K562 (cell line): ENCODE measurements at regions not wholly inside any gene's neighbourhood (a gene's known extent, or its start where the extent isn't known, plus 50 kb on each side); places are given as distances from the start of the nearest gene placed in this dataset.

Experiments used
- ATAC-seq: fragments of 200-7000 bp; cut with Tn5 transposase; 3 replicates; pipeline ENCODE4 v1.9.1; 2020; ENCODE audit warnings: moderate library complexity
- BruUV-seq: library from RNA; stranded (reverse); fragments of 400-500 nt; replicated peaks from 2 replicates; lab custom pipeline; 2021; lab: Mats Ljungman, UMichigan
- CTCF ChIA-PET: fragments of 300-600 bp; formaldehyde crosslinking; extraction: SDS; loops from one replicate; lab custom pipeline; 2021; ENCODE audit warnings: low intra/inter-chr PET ratio; lab: Yijun Ruan, JAX
- POLR2A ChIA-PET: fragments of 300-600, 350-650 bp; sonication (Branson Sonifier 250); formaldehyde crosslinking; extraction: SDS; loops from one replicate; lab custom pipeline; 2021; ENCODE audit warnings: antibody characterized with exemption, inconsistent platforms; lab: Yijun Ruan, JAX
- DNase-seq, 4 experiments: peaks; one replicate each; pipeline versions ENCODE4 v3.0.0 to v3.0.0-alpha.2; 2011 to 2018; ENCODE audit warnings: low spot score in 3 of 4, mixed read lengths in 3 of 4; ENCODE audit errors: extremely low read depth in 1 of 4
- FAIRE-seq: peaks from 2 replicates; lab custom pipeline; 2011; peaks lifted over from hg19 to GRCh38; lab: Jason Lieb, UNC
- H2AFZ ChIP-seq: 2 replicates; pipeline ENCODE4 v1.6.0; 2011; ENCODE audit warnings: low read depth, low read length, control low read depth, inconsistent platforms
- H3K27ac ChIP-seq: fragments of 200-600 bp; 3 replicates; pipeline ENCODE4 v1.8.0; 2011; ENCODE audit warnings: low read depth, mild to moderate bottlenecking, control low read depth, inconsistent platforms, low read length, moderate library complexity, mixed read lengths; ENCODE audit errors: extremely low read depth
- H3K27me3 ChIP-seq, 2 experiments: fragments of 300-600 bp in 1 of 2; 2 replicates in 1 of 2; 3 replicates in 1 of 2; pipeline versions ENCODE4 v1.6.0 to v1.8.0; 2011; ENCODE audit warnings: inconsistent platforms in 2 of 2, low read length in 2 of 2, mild to moderate bottlenecking in 1 of 2, mixed read lengths in 1 of 2, moderate library complexity in 1 of 2; ENCODE audit not compliant: control insufficient read depth in 2 of 2, insufficient read depth in 2 of 2
- H3K36me3 ChIP-seq: fragments of 300-600 bp; 3 replicates; pipeline ENCODE4 v1.8.0; 2011; ENCODE audit warnings: mild to moderate bottlenecking, low read length, inconsistent platforms; ENCODE audit not compliant: control insufficient read depth, insufficient read depth
- H3K4me1 ChIP-seq, 2 experiments: fragments of 200-600 bp in 1 of 2; replicated peaks in 1 of 2; 2 replicates in 1 of 2; 3 replicates in 1 of 2; pipeline versions ENCODE4 v1.5.1 to v1.8.0; 2011; ENCODE audit warnings: inconsistent platforms in 2 of 2, low read length in 2 of 2, mild to moderate bottlenecking in 1 of 2, mixed read lengths in 1 of 2, moderate library complexity in 1 of 2; ENCODE audit not compliant: control insufficient read depth in 2 of 2, insufficient read depth in 2 of 2
- H3K4me2 ChIP-seq: 2 replicates; pipeline ENCODE4 v1.6.1; 2011; ENCODE audit warnings: low read length, control low read depth, inconsistent platforms, mixed read lengths; ENCODE audit not compliant: insufficient read depth
- H3K4me3 ChIP-seq: fragments of 200-600 bp; sonication (generic), shearing (Covaris generic); 2 replicates; pipeline ENCODE4 v1.5.1; 2016; ENCODE audit warnings: control low read depth, inconsistent platforms
- H3K79me2 ChIP-seq: fragments of 200-600 bp; 3 replicates; pipeline ENCODE4 v1.8.0; 2011; ENCODE audit warnings: low read length, inconsistent platforms; ENCODE audit not compliant: control insufficient read depth, insufficient read depth
- H3K9ac ChIP-seq, 2 experiments: 2 replicates each; pipeline versions ENCODE4 v1.6.0 to v1.6.1; 2011; ENCODE audit warnings: low read depth in 2 of 2, low read length in 2 of 2, control low read depth in 1 of 2, inconsistent platforms in 1 of 2, mild to moderate bottlenecking in 1 of 2, mixed read lengths in 1 of 2; ENCODE audit not compliant: insufficient read depth in 1 of 2
- H3K9me1 ChIP-seq: one replicate; pipeline ENCODE4 v1.6.0; 2011; ENCODE audit warnings: inconsistent platforms, mild to moderate bottlenecking, low read length, moderate library complexity; ENCODE audit not compliant: control insufficient read depth, insufficient read depth
- H3K9me3 ChIP-seq: replicated peaks from 2 replicates; pipeline ENCODE4 v1.5.1; 2011; ENCODE audit warnings: low read depth, low read length, inconsistent platforms; ENCODE audit not compliant: control insufficient read depth, insufficient read depth
- H4K20me1 ChIP-seq: replicated peaks from 2 replicates; pipeline ENCODE4 v1.6.1; 2011; ENCODE audit warnings: low read length, inconsistent platforms, mixed read lengths; ENCODE audit not compliant: control insufficient read depth, insufficient read depth
- BCL6 ChIP-seq: fragments of 250-450 bp; sonication (Bioruptor Pico); IDR thresholded peaks from 2 replicates; pipeline ENCODE4 v1.4.0; 2020
- ELF1 ChIP-seq: fragments of 200-800 bp; sonication (Bioruptor generic); IDR thresholded peaks from 2 replicates; pipeline ENCODE4 v1.6.1; 2016; ENCODE audit warnings: missing genetic modification characterization, missing compliant biosample characterization
- MEF2A ChIP-seq: IDR thresholded peaks from 2 replicates; pipeline ENCODE4 v1.6.1; 2011; ENCODE audit warnings: low read depth, mild to moderate bottlenecking, low read length, moderate library complexity; ENCODE audit not compliant: control insufficient read depth
- NCOR1 ChIP-seq: fragments of 450-650 bp; IDR thresholded peaks from 2 replicates; pipeline ENCODE4 v1.6.1; 2016; ENCODE audit warnings: mild to moderate bottlenecking, moderate library complexity
- PURB ChIP-seq: sonication (generic); formaldehyde crosslinking; IDR thresholded peaks from 2 replicates; pipeline ENCODE4 v1.9.0; 2021; ENCODE audit warnings: low read depth, mild to moderate bottlenecking, missing genetic modification reagents
- PYGO2 ChIP-seq: fragments of 450-650 bp; IDR thresholded peaks from 2 replicates; pipeline ENCODE4 v1.6.1; 2016; ENCODE audit warnings: mild to moderate bottlenecking, missing genetic modification characterization, moderate library complexity, missing compliant biosample characterization
- RHOXF2B ChIP-seq: fragments of 250-450 bp; sonication (Bioruptor Pico); conservative IDR thresholded peaks from 2 replicates; pipeline ENCODE4 v1.5.1; 2021
- RNF2 ChIP-seq: sonication (generic); IDR thresholded peaks from 2 replicates; pipeline ENCODE4 v1.6.1; 2016
- ZNF23 ChIP-seq: fragments of 250-450 bp; sonication (Bioruptor Pico); IDR thresholded peaks from 2 replicates; pipeline ENCODE4 v1.4.0; 2020; ENCODE audit warnings: mild to moderate bottlenecking
- ZNF232 ChIP-seq: sonication (generic); formaldehyde crosslinking; IDR thresholded peaks from 2 replicates; pipeline ENCODE4 v1.8.0; 2022; ENCODE audit warnings: mild to moderate bottlenecking, missing genetic modification reagents
- ZNF561 ChIP-seq: fragments of 450-650 bp; formaldehyde crosslinking; conservative IDR thresholded peaks from 2 replicates; pipeline ENCODE4 v1.4.0; 2020; ENCODE audit warnings: mild to moderate bottlenecking, moderate library complexity
- ZNF583 ChIP-seq: fragments of 250-450 bp; sonication (Bioruptor Pico); IDR thresholded peaks from 2 replicates; pipeline ENCODE4 v1.4.0; 2020
- ZNF764 ChIP-seq: fragments of 250-450 bp; sonication (Bioruptor Pico); IDR thresholded peaks from 2 replicates; pipeline ENCODE4 v1.4.0; 2020; ENCODE audit warnings: low read depth, mild to moderate bottlenecking, moderate library complexity
- WGBS: fragments of 100-300 bp; shearing (Covaris generic); methylation state at CpG from one replicate; pipeline ENCODE4 v1.1.6; 2016; ENCODE audit warnings: low coverage, mixed read lengths; ENCODE audit not compliant: insufficient coverage; ENCODE audit errors: missing lambda C conversion rate; 5-methylcytosine and 5-hydroxymethylcytosine counted together
- in situ Hi-C: fragments of 300-500 bp; cut with MboI; formaldehyde crosslinking; loops from 4 replicates; pipeline ENCODE4 v1.15.0; 2018; ENCODE audit warnings: inconsistent platforms, mixed read lengths
- intact Hi-C: fragments of 100-400 bp; cut with micrococcal nuclease; formaldehyde crosslinking; loops from 2 replicates; pipeline ENCODE4 v1.14.2; 2022
- TF ChIP-seq, protein P1 (sequence below), 2 experiments: fragments of 450-650 bp; formaldehyde crosslinking in 1 of 2; IDR thresholded peaks; 2 replicates each; pipeline versions ENCODE4 v1.4.0 to v1.6.1; 2014 to 2020; ENCODE audit warnings: mild to moderate bottlenecking in 2 of 2, borderline replicate concordance in 1 of 2, low read depth in 1 of 2
- TF ChIP-seq, protein P2 (sequence below): fragments of 450-650 bp; IDR thresholded peaks from 2 replicates; pipeline ENCODE4 v1.6.1; 2016; ENCODE audit warnings: antibody characterized with exemption

DNA sequence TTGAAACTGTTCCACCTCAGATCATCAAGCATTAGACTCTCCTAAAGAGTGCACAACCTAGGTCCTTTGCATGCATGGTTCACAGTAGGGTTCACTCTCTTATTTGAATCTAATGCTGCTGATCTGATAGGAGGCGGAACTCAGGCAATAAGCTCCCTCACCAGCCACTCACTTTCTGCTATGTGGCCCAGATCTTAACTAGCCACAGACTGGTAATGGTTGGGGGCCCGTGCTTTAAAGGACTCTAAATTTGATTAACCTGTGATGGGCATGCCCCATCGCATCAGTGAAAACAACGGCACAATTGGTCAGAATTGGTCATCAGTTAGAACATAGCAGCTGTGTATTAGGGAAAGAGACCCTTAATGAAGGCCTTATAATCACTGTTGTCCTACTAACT lies 753.7 kb upstream of the SORCS1 start (continued):
- TF ChIP-seq, protein P1, sequence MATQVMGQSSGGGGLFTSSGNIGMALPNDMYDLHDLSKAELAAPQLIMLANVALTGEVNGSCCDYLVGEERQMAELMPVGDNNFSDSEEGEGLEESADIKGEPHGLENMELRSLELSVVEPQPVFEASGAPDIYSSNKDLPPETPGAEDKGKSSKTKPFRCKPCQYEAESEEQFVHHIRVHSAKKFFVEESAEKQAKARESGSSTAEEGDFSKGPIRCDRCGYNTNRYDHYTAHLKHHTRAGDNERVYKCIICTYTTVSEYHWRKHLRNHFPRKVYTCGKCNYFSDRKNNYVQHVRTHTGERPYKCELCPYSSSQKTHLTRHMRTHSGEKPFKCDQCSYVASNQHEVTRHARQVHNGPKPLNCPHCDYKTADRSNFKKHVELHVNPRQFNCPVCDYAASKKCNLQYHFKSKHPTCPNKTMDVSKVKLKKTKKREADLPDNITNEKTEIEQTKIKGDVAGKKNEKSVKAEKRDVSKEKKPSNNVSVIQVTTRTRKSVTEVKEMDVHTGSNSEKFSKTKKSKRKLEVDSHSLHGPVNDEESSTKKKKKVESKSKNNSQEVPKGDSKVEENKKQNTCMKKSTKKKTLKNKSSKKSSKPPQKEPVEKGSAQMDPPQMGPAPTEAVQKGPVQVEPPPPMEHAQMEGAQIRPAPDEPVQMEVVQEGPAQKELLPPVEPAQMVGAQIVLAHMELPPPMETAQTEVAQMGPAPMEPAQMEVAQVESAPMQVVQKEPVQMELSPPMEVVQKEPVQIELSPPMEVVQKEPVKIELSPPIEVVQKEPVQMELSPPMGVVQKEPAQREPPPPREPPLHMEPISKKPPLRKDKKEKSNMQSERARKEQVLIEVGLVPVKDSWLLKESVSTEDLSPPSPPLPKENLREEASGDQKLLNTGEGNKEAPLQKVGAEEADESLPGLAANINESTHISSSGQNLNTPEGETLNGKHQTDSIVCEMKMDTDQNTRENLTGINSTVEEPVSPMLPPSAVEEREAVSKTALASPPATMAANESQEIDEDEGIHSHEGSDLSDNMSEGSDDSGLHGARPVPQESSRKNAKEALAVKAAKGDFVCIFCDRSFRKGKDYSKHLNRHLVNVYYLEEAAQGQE (IDR thresholded peaks at IDR 0.05; ENCODE audit: borderline replicate concordance), result no peak
- TF ChIP-seq, protein P1 (CRISPR knock-in tag; IDR thresholded peaks at IDR 0.05; ENCODE audit: low read depth), result no peak

DNA sequence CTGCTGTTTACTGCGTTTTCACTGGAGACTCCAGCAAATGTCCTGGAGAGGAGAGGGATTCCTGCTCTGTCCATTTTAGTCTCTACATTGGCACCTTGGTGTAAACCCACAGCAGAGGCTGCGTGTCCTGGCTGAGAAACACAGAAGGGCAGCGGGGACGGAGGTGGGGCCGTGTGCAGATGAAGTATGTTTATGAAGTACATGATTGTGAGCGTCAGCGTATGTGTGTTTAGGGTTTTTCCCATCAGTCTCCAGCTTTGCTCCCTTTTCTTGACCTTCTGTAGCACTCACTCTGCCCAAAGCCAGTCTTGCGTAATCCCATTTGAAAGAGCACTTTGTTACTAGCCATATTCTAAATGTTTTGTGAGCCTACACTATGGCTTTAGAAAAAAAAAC lies 750.7 kb upstream of the SORCS1 start:
- intact Hi-C loops, result no loop called here
- H3K27ac ChIP-seq, result no peak overlapping the region
- in situ Hi-C loops, result no loop called here
- ATAC-seq (no peak), DNase-seq (no peak), FAIRE-seq (no peak)
- no peak overlapping the region for H3K4me2 ChIP-seq
- H3K36me3 ChIP-seq, result no peaks in the 10 kb centered on the region
- no peaks in the 10 kb centered on the region for H3K9me3 ChIP-seq
- no peaks in the 10 kb centered on the region for H4K20me1 ChIP-seq
- H3K4me3 ChIP-seq, result no peak overlapping the region
- H3K9me1 ChIP-seq, result no peaks in the 10 kb centered on the region
- 2% methylated on average over 7 of the region's 8 CpGs for WGBS
- no peak overlapping the region for H3K9ac ChIP-seq
- POLR2A ChIA-PET, result interaction anchor here (0.8 kb wide), 1 partner anchor 8 kb away, joined by 3 read pairs; no protein-coding TSS in a partner anchor
- H3K79me2 ChIP-seq, result no peaks in the 10 kb centered on the region
- CTCF ChIA-PET, result no interaction called here
- no TSS peak for BruUV-seq
- H3K27me3 ChIP-seq, result no peaks in the 10 kb centered on the region
- no peaks in the 10 kb centered on the region for H3K4me1 ChIP-seq
- no peak overlapping the region for H2AFZ ChIP-seq
- no peak for TF ChIP-seq ZNF232 (CRISPR knock-in tag)
- TF ChIP-seq ZNF561 (CRISPR knock-in tag), result no peak
- TF ChIP-seq NCOR1, result no peak
- no peak for TF ChIP-seq RNF2
- TF ChIP-seq ZNF23 (CRISPR knock-in tag), result no peak
- no peak for TF ChIP-seq PURB (CRISPR knock-in tag)
- TF ChIP-seq RHOXF2B (CRISPR knock-in tag), result no peak
- TF ChIP-seq ZNF583 (CRISPR knock-in tag), result no peak
- no peak for TF ChIP-seq PYGO2 (tag)
- no peak for TF ChIP-seq BCL6 (CRISPR knock-in tag)
- TF ChIP-seq MEF2A, result no peak
- TF ChIP-seq, protein P2, sequence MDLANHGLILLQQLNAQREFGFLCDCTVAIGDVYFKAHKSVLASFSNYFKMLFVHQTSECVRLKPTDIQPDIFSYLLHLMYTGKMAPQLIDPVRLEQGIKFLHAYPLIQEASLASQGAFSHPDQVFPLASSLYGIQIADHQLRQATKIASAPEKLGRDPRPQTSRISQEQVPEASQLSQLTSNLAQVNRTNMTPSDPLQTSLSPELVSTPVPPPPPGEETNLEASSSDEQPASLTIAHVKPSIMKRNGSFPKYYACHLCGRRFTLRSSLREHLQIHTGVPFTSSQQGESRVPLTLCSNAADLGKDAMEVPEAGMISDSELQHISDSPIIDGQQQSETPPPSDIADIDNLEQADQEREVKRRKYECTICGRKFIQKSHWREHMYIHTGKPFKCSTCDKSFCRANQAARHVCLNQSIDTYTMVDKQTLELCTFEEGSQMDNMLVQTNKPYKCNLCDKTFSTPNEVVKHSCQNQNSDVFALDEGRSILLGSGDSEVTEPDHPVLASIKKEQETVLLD, result no peak
- no peak for TF ChIP-seq ZNF764
- TF ChIP-seq ELF1 (tag), result no peak
